GM18909 (cell line): ENCODE measurements at regions not wholly inside any gene's neighbourhood (a gene's known extent, or its start where the extent isn't known, plus 50 kb on each side); places are given as distances from the start of the nearest gene placed in this dataset.

Experiments
- ATAC-seq: cut with Tn5 transposase; IDR thresholded peaks from one replicate; pipeline ENCODE4 v1.9.1; 2021; ENCODE audit warnings: mild to moderate bottlenecking; ENCODE audit not compliant: unreplicated experiment, poor library complexity

GRCh38 chr2:18473241-18474181, 86.9 kb downstream of the RDH14 start:
- ATAC-seq = no peak

- ATAC-seq = no peak
Measured at GRCh38 chr2:18467749-18468360, 92.6 kb downstream of the RDH14 start.

- ATAC-seq = no peak
Measured at GRCh38 chr2:18465979-18466378, 94.5 kb downstream of the RDH14 start.

- no peak for ATAC-seq
Measured at GRCh38 chr2:18464913-18465312, 95.5 kb downstream of the RDH14 start.

GRCh38 chr2:18456026-18456425, 104.4 kb downstream of the RDH14 start:
- ATAC-seq = no peak

GRCh38 chr2:18455236-18455862, 105.1 kb downstream of the RDH14 start:
- ATAC-seq = no peak

GRCh38 chr2:18454692-18455235, 105.7 kb downstream of the RDH14 start:
- no peak for ATAC-seq

- no peak for ATAC-seq
Measured at GRCh38 chr2:18446715-18447114, 113.7 kb downstream of the RDH14 start.

- ATAC-seq = no peak
Measured at GRCh38 chr2:18445433-18446320, 114.8 kb downstream of the RDH14 start.

GRCh38 chr2:18444806-18445205, 115.6 kb downstream of the RDH14 start:
- no peak for ATAC-seq

- no peak for ATAC-seq
Measured at GRCh38 chr2:18441583-18441982, 118.9 kb downstream of the RDH14 start.

- ATAC-seq = no peak
Measured at GRCh38 chr2:18440777-18441176, 119.7 kb downstream of the RDH14 start.

- no peak for ATAC-seq
Measured at GRCh38 chr2:18440141-18440661, 120.3 kb downstream of the RDH14 start.

- no peak for ATAC-seq
Measured at GRCh38 chr2:18439716-18440115, 120.7 kb downstream of the RDH14 start.

- ATAC-seq = no peak
Measured at GRCh38 chr2:18437909-18438308, 122.5 kb downstream of the RDH14 start.

- ATAC-seq = no peak
Measured at GRCh38 chr2:18436503-18437005, 123.9 kb downstream of the RDH14 start.

- ATAC-seq = no peak
Measured at GRCh38 chr2:18435426-18436037, 124.9 kb downstream of the RDH14 start.

GRCh38 chr2:18433872-18434271, 126.6 kb downstream of the RDH14 start:
- ATAC-seq = no peak

- ATAC-seq = no peak
Measured at GRCh38 chr2:18432999-18433398, 127.5 kb downstream of the RDH14 start.
